RWPE1 (cell line): ENCODE measurements at regions not wholly inside any gene's neighbourhood (a gene's known extent, or its start where the extent isn't known, plus 50 kb on each side); places are given as distances from the start of the nearest gene placed in this dataset.

Source experiments
- CTCF ChIA-PET: fragments of 350-600 bp; sonication (Branson Sonifier 250); formaldehyde crosslinking; extraction: SDS; loops from one replicate; lab custom pipeline; 2021; lab: Yijun Ruan, JAX
- POLR2A ChIA-PET: fragments of 400-600 bp; formaldehyde crosslinking; extraction: SDS; loops from one replicate; lab custom pipeline; 2020; ENCODE audit warnings: antibody characterized with exemption; ENCODE audit not compliant: low non-redundant PET; lab: Yijun Ruan, JAX
- DNase-seq: peaks from one replicate; pipeline ENCODE4 v3.0.0; 2012; ENCODE audit warnings: low spot score
- H3K27ac ChIP-seq: fragments of 450-650 bp; 2 replicates; pipeline ENCODE4 v1.5.1; 2017
- CTCF ChIP-seq: fragments of 450-650 bp; conservative IDR thresholded peaks from 2 replicates; pipeline ENCODE4 v1.5.1; 2017; ENCODE audit warnings: low read depth, mild to moderate bottlenecking

GRCh38 chr12:30578426-30578825, 117.2 kb downstream of the IPO8 start:
- no peak for TF ChIP-seq CTCF
- ChIA-PET POLR2A (no interaction called here), CTCF (no interaction called here)
- H3K27ac ChIP-seq = no peak overlapping the region
- DNase-seq = no peak

GRCh38 chr12:30573145-30573544, 122.5 kb downstream of the IPO8 start:
- ChIA-PET POLR2A (no interaction called here), CTCF (no interaction called here)
- DNase-seq = no peak
- no peak overlapping the region for H3K27ac ChIP-seq
- TF ChIP-seq CTCF = no peak

- TF ChIP-seq CTCF = no peak
- no peak overlapping the region for H3K27ac ChIP-seq
- no peak for DNase-seq
- ChIA-PET POLR2A (no interaction called here), CTCF (no interaction called here)
Measured at GRCh38 chr12:30570211-30570890, 125.3 kb downstream of the IPO8 start.

GRCh38 chr12:30569426-30569825, 126.2 kb downstream of the IPO8 start:
- no peak for TF ChIP-seq CTCF
- POLR2A ChIA-PET = no interaction called here
- no peak for DNase-seq
- CTCF ChIA-PET = no interaction called here
- H3K27ac ChIP-seq = no peak overlapping the region

GRCh38 chr12:30568453-30568852, 127.2 kb downstream of the IPO8 start:
- no peak for DNase-seq
- ChIA-PET POLR2A (no interaction called here), CTCF (interaction anchor here (0.6 kb wide), 1 partner anchor 127 kb away, joined by 3 read pairs; no protein-coding TSS in a partner anchor)
- H3K27ac ChIP-seq = no peak overlapping the region
- no peak for TF ChIP-seq CTCF

- ChIA-PET POLR2A (no interaction called here), CTCF (no interaction called here)
- H3K27ac ChIP-seq = no peak overlapping the region
- no peak for DNase-seq
- no peak for TF ChIP-seq CTCF
Measured at GRCh38 chr12:30567082-30567481, 128.6 kb downstream of the IPO8 start.
